HG03025 (cell line): ENCODE measurements at regions not wholly inside any gene's neighbourhood (a gene's known extent, or its start where the extent isn't known, plus 50 kb on each side); places are given as distances from the start of the nearest gene placed in this dataset.
"Not testable (repeated sequence)": the region's sequence is repeated elsewhere in the genome, so short reads cannot be mapped to it uniquely, and the experiment has no call there.

Experiments
- ATAC-seq: cut with Tn5 transposase; IDR thresholded peaks from one replicate; pipeline ENCODE4 v1.9.1; 2021; ENCODE audit warnings: mild to moderate bottlenecking, moderate library complexity; ENCODE audit not compliant: unreplicated experiment, low FRiP score

DNA sequence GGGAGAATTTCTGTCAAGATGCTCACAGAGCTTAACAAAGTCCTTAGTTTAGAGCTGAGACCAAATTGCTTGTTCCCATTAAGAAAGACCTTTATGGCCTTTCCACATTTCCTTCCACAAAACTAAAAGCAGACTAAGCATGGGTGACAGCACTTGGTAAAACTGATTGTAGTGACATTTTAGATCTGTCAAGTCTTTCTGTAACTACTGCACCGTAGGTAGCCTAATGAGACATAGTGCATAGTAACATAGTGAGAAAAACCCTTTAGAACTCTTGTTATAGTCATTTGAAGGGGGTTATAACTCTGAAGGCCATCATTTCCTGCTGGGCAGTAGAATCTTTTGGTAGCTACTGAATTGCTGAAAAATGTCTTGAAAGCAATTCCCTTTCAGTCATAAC lies 990.9 kb upstream of the CNTN5 start:
- ATAC-seq = no peak

- no peak for ATAC-seq
Observed at GRCh38 chr11:98036810-98037209, 983.9 kb upstream of the CNTN5 start.

GRCh38 chr11:98040061-98040808 lies 980.5 kb upstream of the CNTN5 start:
- no peak for ATAC-seq

- no peak for ATAC-seq
Observed at GRCh38 chr11:98047647-98048046, 973.1 kb upstream of the CNTN5 start.

- ATAC-seq = no peak
Observed at GRCh38 chr11:98053851-98054250, 966.9 kb upstream of the CNTN5 start.

DNA sequence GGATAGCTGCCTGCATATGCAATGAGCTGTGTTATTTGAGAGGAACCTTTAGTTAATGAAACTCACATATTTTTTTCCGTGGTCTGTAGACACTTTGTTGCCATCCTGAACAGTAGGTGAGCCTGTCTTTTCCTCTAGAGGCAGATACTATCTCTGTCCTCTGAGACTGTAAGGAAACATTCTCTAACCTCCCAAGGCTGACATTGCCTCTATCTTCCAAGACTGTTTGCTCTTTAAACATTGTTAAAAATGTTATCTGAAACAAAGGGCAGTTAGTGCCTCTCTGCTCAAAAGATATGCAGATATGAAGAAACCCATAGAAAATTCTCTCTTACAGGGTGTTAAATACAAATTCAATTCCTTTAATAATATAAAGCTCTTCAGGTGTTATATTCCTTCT lies 963.8 kb upstream of the CNTN5 start:
- ATAC-seq = no peak

GRCh38 chr11:98059488-98059887 lies 961.3 kb upstream of the CNTN5 start:
- ATAC-seq = no peak

DNA sequence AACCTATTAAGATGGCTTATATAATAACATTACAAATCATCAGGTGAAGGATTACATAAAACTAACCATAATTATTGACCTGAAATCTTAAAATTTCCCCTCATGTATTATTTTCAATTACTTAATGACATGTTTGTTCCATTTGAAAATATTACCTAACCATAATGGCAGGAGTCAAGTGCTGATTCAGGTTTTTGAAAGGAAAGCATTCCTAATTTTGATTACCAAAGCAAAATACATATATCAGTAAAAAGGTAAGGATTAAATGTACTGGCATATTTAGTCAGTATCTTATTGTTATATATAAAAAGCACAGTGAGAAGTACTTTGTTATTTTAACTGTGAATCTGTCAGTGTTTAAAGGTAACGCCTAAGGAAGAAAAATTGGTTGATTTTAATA lies 960.0 kb upstream of the CNTN5 start:
- no peak for ATAC-seq

- ATAC-seq = no peak
Observed at GRCh38 chr11:98061858-98062257, 958.9 kb upstream of the CNTN5 start.

DNA sequence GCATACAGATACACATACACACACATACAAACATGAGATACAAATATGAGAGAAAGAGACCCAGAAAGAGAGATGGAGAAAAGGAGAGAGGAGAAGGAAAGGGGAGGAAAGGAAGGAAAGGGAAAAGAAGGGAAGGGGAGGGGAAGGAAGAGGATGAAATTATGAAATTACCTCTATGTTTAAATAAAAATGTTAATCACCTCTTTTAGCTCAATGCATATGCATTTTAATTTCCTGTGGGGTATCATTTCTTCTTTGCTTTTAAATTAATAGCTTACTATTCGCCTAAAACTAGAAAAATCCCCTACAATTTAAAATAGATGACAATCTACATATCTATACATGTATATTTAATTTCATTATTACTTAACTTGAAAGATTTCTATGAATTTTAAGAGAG lies 958.0 kb upstream of the CNTN5 start:
- ATAC-seq = no peak

DNA sequence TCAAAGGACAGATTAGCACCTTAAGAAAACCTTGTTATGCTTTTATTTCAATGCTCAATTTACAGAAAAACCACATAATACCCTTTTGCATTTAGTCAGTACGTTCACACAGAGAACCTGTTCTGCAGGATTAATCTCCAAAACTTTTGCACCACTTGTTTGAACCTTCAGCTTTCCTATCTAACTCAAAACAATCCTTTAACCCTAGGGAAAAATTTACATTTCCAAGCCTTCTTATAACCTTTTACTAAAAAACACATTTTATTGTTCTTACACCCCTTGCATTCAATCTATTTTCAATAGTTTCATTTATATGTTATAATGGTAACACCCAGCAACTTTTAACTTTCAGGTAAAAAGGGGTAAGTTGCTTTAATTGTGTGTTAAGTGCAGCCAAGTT lies 952.5 kb upstream of the CNTN5 start:
- ATAC-seq = no peak

DNA sequence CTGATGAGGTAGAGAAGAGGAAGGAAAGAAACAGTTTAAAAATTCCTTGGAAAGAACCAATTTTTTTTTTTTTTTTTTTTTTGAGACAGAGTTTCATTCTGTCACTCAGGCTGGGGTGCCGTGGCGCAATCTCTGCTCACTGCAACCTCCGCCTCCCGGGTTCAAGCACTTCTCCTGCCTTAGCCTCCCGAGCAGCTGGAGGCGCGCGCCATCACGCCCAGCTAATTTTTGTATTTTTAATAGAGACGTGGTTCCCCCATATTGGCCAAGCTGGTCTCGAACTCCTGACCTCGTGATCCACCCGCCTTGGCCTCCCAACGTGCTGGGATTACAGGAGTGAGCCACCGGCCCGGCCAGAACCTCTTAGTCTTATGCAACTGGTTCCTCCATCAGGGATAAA lies 951.6 kb upstream of the CNTN5 start:
- ATAC-seq = not testable (repeated sequence)

DNA sequence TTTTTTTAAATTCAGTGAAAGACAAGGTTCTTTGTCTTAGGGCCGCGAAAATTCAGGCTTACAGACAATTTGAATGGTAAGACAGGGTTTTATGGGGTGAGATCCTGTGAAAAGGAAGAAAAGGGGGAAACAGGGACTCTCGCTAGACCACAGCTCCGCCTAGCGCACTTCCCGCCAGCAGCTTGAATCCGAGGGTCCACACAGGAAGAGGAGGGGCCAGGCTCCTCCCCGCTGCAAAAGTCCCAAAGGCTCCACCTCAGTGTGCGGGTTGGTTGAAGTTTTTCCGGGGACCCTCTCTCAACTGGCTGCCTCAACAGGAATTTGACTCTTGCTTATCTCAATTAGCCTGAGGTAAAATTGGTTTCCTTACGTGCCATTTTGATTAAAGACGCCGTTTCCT lies 950.9 kb upstream of the CNTN5 start:
- no peak for ATAC-seq

DNA sequence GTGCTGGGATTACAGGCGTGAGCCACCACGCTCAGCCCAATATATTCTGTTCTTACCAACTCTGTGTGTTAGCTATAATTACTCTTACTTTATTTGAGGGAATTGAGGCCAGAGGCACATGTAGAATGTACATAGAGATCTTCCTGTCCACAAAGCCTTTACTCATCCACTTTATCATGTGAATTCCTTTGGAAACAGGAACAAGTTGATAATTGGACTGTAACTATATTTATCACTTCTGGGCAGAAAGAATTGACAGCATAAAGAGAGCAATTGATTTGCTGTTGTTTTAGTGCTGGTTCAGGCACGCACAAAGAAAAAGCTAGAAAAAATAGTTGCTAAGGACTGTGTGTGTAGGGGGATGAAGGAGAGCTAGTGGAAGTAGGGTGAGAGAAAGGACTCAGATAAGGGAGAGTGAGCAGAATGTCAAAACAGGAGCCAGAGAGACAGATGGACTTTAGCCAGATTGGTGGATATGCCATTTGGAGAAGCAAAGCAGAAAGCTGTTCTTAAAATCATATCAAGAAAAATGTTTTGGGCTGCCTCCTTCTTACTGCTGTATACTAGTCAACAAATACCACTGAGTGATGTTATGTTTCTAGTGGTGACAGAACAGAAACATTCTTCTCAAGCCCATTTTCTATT lies 929.8 kb upstream of the CNTN5 start:
- ATAC-seq = no peak

- ATAC-seq = no peak
Observed at GRCh38 chr11:98099371-98099770, 921.4 kb upstream of the CNTN5 start.

GRCh38 chr11:98100689-98101088 lies 920.1 kb upstream of the CNTN5 start:
- no peak for ATAC-seq

GRCh38 chr11:98101329-98101728 lies 919.4 kb upstream of the CNTN5 start:
- ATAC-seq = no peak

DNA sequence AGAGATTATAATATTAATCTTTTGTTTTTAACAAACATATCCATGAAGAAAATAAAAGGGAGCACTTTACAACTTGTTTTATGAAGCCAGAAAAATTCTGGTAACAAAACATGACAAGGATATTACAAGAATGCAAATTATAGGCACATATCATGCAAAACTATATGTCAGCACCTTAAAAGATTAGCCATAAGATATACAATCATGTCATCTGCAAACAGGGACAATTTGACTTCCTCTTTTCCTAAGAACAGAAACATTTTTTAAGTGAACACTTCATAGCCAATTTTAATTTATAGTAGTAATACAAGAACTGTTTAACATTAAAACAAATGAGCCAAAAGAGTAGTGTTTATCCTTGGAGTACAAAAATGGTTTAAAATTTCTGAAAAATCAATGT lies 916.5 kb upstream of the CNTN5 start:
- ATAC-seq = no peak

GRCh38 chr11:98107736-98108135 lies 913.0 kb upstream of the CNTN5 start:
- ATAC-seq = no peak

GRCh38 chr11:98110030-98110429 lies 910.7 kb upstream of the CNTN5 start:
- ATAC-seq = no peak

DNA sequence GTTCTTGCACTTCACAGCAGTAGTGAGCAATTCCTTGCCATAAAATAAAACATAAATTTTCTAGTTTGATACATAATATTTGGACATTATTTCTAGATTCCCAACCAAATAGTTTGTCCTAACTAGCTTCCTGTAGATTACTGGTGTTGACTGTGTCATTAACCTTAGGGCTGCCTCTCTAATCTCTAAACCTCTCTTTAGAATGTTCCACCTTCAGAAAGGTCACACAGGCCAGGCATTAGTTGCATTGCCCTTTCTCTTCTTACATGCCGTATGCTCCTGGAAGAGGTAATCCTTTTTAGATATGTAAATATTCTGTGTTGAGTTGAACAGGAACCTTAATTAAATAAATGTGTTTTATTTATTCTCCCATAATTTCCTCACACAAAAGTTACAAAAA lies 904.9 kb upstream of the CNTN5 start:
- ATAC-seq = no peak

DNA sequence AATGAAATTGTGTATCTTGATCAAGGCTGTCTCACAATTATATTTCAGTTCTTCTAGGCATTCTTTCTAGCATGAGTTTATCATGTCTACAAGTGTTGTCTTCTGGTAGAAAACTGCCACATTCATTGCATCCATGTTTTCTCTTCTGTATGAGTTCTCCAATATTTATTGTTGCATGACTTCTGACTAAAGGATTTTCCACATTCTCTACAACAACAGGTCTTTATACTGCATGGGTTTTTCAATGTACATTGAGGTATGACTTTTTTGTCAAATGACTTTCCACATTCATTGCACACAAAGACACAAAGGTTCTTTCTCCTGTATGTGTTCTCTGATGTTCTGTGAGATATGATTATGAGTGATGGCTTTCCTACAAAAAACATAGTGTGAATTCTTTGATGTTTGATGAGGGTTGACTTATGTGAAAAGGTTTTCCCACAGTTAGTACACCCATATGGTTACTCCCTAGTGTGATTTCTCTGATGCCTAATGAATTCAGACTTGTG lies 890.6 kb upstream of the CNTN5 start:
- ATAC-seq = no peak
